ENCODE measurements at regions not wholly inside any gene's neighbourhood (a gene's known extent, or its start where the extent isn't known, plus 50 kb on each side); places are given as distances from the start of the nearest gene placed in this dataset.
"Not testable (repeated sequence)": the region's sequence is repeated elsewhere in the genome, so short reads cannot be mapped to it uniquely, and the experiment has no call there.

- no peak for DNase-seq (ENCODE audit: low spot score)
Measured at GRCh38 chrX:65331371-65331770, 203.2 kb downstream of the LAS1L start.

DNA sequence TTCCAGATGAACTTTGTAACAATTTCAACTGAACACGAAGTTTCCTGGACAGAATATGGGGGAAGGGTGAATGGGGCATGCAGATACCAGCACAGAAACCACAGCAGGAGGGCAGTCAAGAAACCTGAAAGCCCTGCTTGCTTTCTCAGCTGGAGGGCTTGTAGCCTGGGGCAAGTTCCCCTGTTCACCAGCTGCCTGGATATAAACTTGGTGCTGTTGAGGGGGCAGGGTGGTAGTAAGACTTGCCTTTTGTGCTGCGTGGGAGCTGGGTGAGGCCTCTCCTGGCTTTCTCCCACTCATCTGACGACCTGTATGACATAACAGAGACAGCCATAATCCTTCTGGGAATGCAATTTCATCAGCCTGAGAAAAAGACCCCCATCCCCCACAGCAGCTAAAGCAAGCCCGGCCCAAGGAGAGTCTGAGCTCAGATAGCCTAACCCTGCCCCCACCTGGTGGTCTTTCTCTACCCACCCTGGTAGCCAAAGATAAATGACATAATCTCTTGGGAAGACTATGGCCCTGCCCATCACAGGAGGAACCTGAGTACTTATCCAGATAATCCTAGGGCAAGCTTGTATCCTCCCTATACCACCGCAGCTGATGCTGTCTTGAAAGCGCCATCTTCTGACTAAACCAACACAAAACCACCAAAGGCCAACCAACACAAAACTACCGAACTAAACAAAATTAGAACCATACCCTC, 234.3 kb downstream of the LAS1L start:
- peak; percentile 41 for DNase-seq (ENCODE audit: low spot score)

DNA sequence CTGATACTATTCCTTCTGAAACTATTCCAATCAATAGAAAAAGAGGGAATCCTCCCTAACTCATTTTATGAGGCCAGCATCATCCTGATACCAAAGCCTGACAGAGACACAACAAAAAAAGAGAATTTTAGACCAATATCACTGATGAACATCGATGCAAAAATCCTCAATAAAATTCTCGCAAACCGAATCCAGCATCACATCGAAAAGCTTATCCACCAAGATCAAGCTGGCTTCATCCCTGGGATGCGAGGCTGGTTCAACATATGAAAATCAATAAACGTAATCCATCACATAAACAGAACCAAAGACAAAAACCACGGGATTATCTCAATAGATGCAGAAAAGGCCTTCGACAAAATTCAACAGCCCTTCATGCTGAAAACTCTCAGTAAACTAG, 251.7 kb downstream of the LAS1L start:
- DNase-seq (ENCODE audit: low spot score), result not testable (repeated sequence)

DNA sequence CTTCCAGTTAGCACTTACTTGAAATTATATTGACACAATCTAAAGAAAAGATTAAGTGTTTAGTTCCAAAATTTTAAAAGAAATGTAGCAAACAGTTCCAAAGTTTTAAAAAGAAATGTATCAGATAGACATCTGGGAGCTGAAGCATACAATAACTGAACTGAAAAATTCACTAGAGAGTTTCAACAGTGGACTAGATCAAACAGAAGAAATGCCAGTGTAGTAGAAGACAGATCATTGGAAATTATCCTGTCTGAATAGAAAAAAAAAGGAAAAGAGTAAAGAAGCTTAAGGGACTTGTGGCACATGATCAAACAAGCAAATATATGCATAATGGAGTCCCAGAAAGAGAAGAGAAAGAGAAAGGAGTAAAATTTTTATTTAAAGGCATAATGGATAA, 261.4 kb downstream of the LAS1L start:
- no peak for DNase-seq (ENCODE audit: low spot score)

DNA sequence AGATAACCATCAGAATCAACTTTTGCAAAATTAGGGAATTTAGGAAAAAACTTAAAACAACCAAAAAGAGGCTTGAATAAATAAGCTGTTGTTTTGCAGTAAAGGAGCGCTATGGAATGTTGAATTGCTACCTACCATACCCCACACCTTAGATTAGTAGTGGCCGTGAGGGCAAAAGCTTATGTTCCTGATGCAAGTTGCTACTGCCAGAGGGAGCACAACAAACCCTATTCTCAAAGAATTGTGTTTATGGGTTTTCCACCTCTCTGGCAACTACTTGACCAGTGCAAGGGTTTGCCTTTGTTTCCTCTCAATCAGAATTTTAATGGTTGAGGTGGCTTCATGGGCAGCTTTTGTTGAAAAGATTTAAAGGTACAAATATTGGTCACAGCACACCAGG, 268.1 kb downstream of the LAS1L start:
- no peak for DNase-seq (ENCODE audit: low spot score)

GRCh38 chrX:65253817-65254216, 277.6 kb upstream of the ZC4H2 start:
- DNase-seq (ENCODE audit: low spot score), result no peak

GRCh38 chrX:65241059-65241721, 264.9 kb upstream of the ZC4H2 start:
- DNase-seq (ENCODE audit: low spot score), result no peak

- no peak for DNase-seq (ENCODE audit: low spot score)
Measured at GRCh38 chrX:65203545-65203944, 227.3 kb upstream of the ZC4H2 start.

- DNase-seq (ENCODE audit: low spot score), result peak; percentile 72
Measured at GRCh38 chrX:65196758-65197360, 220.6 kb upstream of the ZC4H2 start.

GRCh38 chrX:65195621-65196020, 219.4 kb upstream of the ZC4H2 start:
- DNase-seq (ENCODE audit: low spot score), result no peak

- no peak for DNase-seq (ENCODE audit: low spot score)
Measured at GRCh38 chrX:65194547-65194946, 218.3 kb upstream of the ZC4H2 start.

- DNase-seq (ENCODE audit: low spot score), result not testable (repeated sequence)
Measured at GRCh38 chrX:65163325-65163724, 187.1 kb upstream of the ZC4H2 start.

- DNase-seq (ENCODE audit: low spot score), result no peak
Measured at GRCh38 chrX:65148232-65148631, 172.0 kb upstream of the ZC4H2 start.

- no peak for DNase-seq (ENCODE audit: low spot score)
Measured at GRCh38 chrX:65136424-65136823, 160.2 kb upstream of the ZC4H2 start.

DNA sequence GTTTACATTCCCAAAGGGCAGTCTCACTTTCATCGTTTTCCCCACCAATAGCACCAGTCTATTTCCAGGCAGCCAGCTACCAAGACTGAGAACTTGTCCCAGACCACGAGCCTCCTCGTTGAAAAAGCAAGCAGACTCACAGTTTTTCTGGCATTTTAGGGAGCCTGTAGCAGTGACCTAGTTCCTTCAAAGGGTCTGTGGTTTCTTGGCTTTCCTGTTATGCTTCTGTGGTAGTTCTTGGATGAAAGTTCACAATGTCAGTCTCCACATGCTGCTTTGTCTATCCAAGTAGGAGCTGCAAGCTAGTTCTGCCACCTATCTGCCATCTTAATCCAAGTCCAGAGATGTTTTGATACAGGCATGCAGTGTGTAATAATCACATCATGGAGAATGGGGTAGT, 151.6 kb upstream of the ZC4H2 start:
- DNase-seq (ENCODE audit: low spot score), result no peak

GRCh38 chrX:65098851-65099250, 122.6 kb upstream of the ZC4H2 start:
- no peak for DNase-seq (ENCODE audit: low spot score)

DNA sequence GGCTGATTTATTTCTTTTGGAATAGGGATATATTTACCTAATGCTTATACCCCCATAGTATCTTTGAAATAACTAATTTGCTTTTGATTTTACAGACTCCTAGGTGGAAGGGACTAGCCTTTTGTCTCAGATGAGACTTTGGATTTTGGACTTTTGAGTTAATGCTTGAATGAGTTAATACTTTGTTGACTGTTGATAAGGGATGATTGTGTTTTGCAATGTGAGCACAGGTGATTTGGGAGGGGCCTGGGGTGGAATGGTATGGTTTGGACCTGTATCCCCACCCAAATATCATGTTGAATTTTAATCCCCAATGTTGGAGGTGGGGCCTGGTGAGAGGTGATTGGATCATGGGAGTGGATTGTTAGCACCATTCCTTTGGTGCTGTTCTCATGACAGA, 117.4 kb upstream of the ZC4H2 start:
- DNase-seq (ENCODE audit: low spot score), result no peak

GRCh38 chrX:65073233-65073632, 97.0 kb upstream of the ZC4H2 start:
- no peak for DNase-seq (ENCODE audit: low spot score)

- no peak for DNase-seq (ENCODE audit: low spot score)
Measured at GRCh38 chrX:65072590-65072989, 96.3 kb upstream of the ZC4H2 start.

- DNase-seq (ENCODE audit: low spot score), result not testable (repeated sequence)
Measured at GRCh38 chrX:65058626-65059025, 82.4 kb upstream of the ZC4H2 start.

DNA sequence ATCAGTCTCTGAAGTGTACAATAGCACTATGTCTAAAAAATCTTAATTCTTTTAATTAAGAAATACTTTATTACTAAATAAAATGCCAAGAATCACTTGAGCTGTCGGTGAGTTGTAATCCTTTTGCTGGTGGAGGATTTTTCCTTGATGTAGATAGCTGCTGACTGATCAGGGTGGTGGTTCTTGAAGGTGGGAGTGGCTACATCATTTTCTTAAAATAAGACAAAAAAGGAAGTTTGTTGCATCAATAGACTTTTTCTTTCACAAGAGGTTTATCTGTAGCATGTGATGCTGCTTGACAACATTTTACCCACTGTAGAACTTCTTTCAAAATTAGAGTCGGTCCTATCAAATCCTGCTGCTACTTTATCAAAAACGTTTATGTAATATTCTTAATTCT, 68.8 kb upstream of the ZC4H2 start:
- no peak for DNase-seq (ENCODE audit: low spot score)

- DNase-seq (ENCODE audit: low spot score), result peak; percentile 62
Measured at GRCh38 chrX:65035446-65035770, 59.2 kb upstream of the ZC4H2 start.

DNA sequence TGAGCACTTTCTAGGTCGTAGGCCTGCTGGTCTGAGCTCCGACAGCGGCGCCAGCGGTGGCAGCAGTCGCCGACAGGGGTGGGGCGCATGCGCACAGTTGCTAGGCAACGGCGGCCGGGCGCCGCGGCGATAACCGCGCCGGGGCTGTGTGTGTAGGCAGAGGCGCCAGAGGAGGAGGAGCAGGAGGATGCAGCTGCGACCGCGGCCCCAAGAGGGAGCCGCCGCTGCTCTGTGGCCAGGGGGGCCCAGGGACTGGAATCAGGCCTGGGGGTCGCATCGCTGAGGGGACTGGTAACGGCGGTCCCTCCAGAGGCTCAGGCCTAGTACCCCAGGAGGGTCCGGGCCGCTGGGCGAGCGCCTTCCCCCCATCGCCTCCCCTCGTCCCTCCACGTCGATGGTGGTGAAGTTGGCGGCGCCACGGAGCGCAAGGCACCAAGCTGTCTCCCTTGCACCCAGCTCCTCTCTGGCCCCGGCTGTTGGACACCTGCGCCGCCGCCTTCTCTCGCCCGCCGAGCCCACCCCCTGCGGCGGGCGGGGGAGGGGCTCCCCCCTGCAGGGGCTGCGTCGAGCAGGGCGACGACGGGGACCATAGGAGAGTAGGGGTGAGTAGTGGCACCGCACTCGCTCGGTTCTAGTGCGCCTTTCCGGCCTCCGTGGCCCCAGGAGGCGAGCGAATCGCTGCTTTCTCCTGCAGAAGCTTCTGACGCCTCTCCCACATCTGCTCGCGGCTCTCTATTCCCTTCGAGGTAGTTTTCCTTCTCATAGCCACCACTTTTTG, 58.6 kb upstream of the ZC4H2 start, which contains the start of gene ZC3H12B:
ZC3H12B (plus strand) TSS at position 159 of the 778 bp plus-strand sequence.
- DNase-seq (ENCODE audit: low spot score), result peak; percentile 89
